ENCODE measurements at regions not wholly inside any gene's neighbourhood (a gene's known extent, or its start where the extent isn't known, plus 50 kb on each side); places are given as distances from the start of the nearest gene placed in this dataset.

DNA sequence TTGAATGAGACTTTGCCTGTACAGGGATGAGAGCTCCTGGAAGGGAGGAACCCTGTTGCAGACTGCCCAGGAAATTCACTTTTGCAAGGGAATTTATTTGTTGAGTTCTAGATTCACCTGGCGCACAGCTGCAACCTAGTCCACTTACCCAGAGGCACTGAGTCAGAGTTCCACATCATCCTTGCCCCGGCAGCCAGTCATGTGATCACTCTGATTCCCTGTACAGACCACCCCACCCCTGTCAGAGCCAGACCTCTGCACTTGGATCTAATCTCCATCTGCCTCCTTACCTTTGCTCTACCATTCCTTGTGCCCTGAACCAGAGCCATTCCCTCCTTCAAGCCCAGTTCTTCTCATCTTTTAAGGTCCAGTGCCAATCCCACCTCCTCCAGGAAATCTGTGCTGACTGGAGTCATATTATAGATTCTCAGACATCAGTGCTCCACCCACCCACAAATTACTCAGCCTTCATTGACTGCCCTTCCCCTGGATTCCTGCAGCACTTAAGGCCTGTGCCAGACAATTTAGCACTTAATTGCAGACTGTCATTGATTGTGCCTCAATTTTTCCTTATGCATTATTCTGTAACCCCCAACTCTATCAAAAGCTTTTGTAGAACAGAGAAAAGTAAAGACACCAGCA is 84.1 kb upstream of the MAGEA4 start:
- Histone ChIP-seq H3K27ac (ENCODE audit: low read depth in 1 of 2, low read length in 1 of 2) (no peak overlapping the region), H3K27me3 (ENCODE audit: control insufficient read depth in 3 of 3, insufficient read depth in 3 of 3, low read length in 2 of 3) (no peaks in the 10 kb centered on the region), H3K4me1 (ENCODE audit: control insufficient read depth in 5 of 5, insufficient read depth in 5 of 5, low read length in 5 of 5) (peaks cover 0 to 5% (median 0%) of the 10 kb centered on the region in 5 donors), H3K9ac (ENCODE audit: insufficient read depth in 1 of 2, low read length in 2 of 2) (no peak overlapping the region), H3K9me3 (ENCODE audit: control insufficient read depth in 4 of 4, insufficient read depth in 3 of 4, low read length in 3 of 4) (peaks cover 0 to 3% (median 0%) of the 10 kb centered on the region in 4 donors), H3K36me3 (ENCODE audit: control insufficient read depth in 4 of 4, insufficient read depth in 4 of 4, low read length in 4 of 4) (no peaks in the 10 kb centered on the region), H3K4me3 (no peak overlapping the region)
- TF ChIP-seq, protein P1, sequence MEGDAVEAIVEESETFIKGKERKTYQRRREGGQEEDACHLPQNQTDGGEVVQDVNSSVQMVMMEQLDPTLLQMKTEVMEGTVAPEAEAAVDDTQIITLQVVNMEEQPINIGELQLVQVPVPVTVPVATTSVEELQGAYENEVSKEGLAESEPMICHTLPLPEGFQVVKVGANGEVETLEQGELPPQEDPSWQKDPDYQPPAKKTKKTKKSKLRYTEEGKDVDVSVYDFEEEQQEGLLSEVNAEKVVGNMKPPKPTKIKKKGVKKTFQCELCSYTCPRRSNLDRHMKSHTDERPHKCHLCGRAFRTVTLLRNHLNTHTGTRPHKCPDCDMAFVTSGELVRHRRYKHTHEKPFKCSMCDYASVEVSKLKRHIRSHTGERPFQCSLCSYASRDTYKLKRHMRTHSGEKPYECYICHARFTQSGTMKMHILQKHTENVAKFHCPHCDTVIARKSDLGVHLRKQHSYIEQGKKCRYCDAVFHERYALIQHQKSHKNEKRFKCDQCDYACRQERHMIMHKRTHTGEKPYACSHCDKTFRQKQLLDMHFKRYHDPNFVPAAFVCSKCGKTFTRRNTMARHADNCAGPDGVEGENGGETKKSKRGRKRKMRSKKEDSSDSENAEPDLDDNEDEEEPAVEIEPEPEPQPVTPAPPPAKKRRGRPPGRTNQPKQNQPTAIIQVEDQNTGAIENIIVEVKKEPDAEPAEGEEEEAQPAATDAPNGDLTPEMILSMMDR (IDR thresholded peaks at IDR 0.05; ENCODE audit: control extremely low read depth, extremely low read depth): no peak
- ATAC-seq (ENCODE audit: insufficient read depth, low FRiP score): no peak
- no peak for DNase-seq
- 84 to 100% methylated on average over 2 of the region's 2 CpGs for WGBS, 2 donors

DNA sequence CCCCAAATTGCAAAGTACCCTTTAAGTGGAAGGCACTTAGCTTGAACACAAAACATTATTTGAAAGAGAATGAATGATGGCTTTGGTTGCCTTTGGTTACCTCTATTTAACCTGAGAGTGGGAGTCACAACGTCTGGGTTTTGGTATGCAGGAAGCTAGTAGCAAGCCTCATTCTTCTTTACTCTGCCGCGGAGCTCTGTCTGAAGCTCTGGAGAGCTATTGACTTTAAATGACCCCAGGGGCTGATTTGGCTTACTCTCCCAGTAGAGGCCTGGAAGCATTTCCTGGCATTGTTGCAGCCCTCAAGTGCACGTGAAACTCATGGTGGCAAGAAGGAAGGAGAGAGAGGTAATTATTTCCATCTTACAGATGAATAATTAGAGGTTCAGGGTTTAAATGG is 81.8 kb upstream of the MAGEA4 start:
- TF ChIP-seq, protein P1 (IDR thresholded peaks at IDR 0.05; ENCODE audit: control extremely low read depth, extremely low read depth): no peak
- Histone ChIP-seq H3K9ac (ENCODE audit: insufficient read depth in 1 of 2, low read length in 2 of 2) (no peak overlapping the region), H3K27me3 (ENCODE audit: control insufficient read depth in 3 of 3, insufficient read depth in 3 of 3, low read length in 2 of 3) (peaks cover 0 to 4% (median 0%) of the 10 kb centered on the region in 3 donors), H3K4me3 (no peak overlapping the region), H3K4me1 (ENCODE audit: control insufficient read depth in 5 of 5, insufficient read depth in 5 of 5, low read length in 5 of 5) (peaks cover 0 to 5% (median 0%) of the 10 kb centered on the region in 5 donors), H3K9me3 (ENCODE audit: control insufficient read depth in 4 of 4, insufficient read depth in 3 of 4, low read length in 3 of 4) (peaks cover 0 to 3% (median 0%) of the 10 kb centered on the region in 4 donors), H3K36me3 (ENCODE audit: control insufficient read depth in 4 of 4, insufficient read depth in 4 of 4, low read length in 4 of 4) (no peaks in the 10 kb centered on the region), H3K27ac (ENCODE audit: low read depth in 1 of 2, low read length in 1 of 2) (no peak overlapping the region)
- ATAC-seq (ENCODE audit: insufficient read depth, low FRiP score) (no peak), DNase-seq (peak; percentile 17 to 38 (median 29))
- WGBS, 2 donors: 9 to 25% methylated on average over 4 of the region's 4 CpGs

DNA sequence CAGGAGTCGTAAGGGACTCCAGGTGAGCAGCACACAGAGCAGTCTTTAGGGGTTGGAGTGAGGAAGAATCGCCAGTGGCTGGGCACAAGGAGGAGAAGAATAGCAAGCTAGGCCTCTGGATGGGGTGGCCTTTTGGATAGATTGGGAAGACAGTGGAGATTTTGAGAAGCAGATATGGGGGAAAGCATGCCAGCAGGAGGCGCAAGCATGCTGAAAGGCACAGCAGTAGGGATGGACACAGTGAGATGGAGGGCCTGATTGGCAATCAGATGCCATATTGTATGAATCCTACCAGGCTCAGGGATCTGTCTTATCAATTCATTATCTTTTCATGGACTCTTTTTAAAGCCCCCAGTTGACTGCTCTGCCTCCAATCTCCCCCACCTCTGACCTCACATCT is 60.4 kb upstream of the MAGEA4 start:
- no peak for DNase-seq
- Histone ChIP-seq H3K36me3 (ENCODE audit: control insufficient read depth in 4 of 4, insufficient read depth in 4 of 4, low read length in 4 of 4) (no peaks in the 10 kb centered on the region), H3K4me1 (ENCODE audit: control insufficient read depth in 5 of 5, insufficient read depth in 5 of 5, low read length in 5 of 5) (no peaks in the 10 kb centered on the region), H3K9ac (ENCODE audit: insufficient read depth in 1 of 2, low read length in 2 of 2) (no peak overlapping the region), H3K9me3 (ENCODE audit: control insufficient read depth in 4 of 4, insufficient read depth in 3 of 4, low read length in 3 of 4) (peaks cover 0 to 7% (median 0%) of the 10 kb centered on the region in 4 donors), H3K27ac (ENCODE audit: low read depth in 1 of 2, low read length in 1 of 2) (no peak overlapping the region), H3K27me3 (ENCODE audit: control insufficient read depth in 3 of 3, insufficient read depth in 3 of 3, low read length in 2 of 3) (peaks cover 0 to 4% (median 0%) of the 10 kb centered on the region in 3 donors), H3K4me3 (no peak overlapping the region)
- no peak for ATAC-seq (ENCODE audit: insufficient read depth, low FRiP score)
- WGBS, 2 donors: 82 to 97% methylated on average over 3 of the region's 3 CpGs
- TF ChIP-seq, protein P1 (IDR thresholded peaks at IDR 0.05; ENCODE audit: control extremely low read depth, extremely low read depth): no peak
